Osteoblast (primary cell): ENCODE measurements at regions not wholly inside any gene's neighbourhood (a gene's known extent, or its start where the extent isn't known, plus 50 kb on each side); places are given as distances from the start of the nearest gene placed in this dataset.

ENCODE experiments used
- DNase-seq: peaks from one replicate; pipeline ENCODE4 v3.0.0; 2011; ENCODE audit warnings: low spot score, mixed read lengths; ENCODE audit not compliant: insufficient read length; ENCODE audit errors: missing footprints
- H2AFZ ChIP-seq: 2 replicates; pipeline ENCODE4 v1.6.0; 2011; ENCODE audit warnings: mild to moderate bottlenecking, low read length
- H3K27ac ChIP-seq: 2 replicates; pipeline ENCODE4 v1.5.1; 2011; ENCODE audit warnings: mild to moderate bottlenecking, low read depth, low read length, moderate library complexity
- H3K27me3 ChIP-seq: 2 replicates; pipeline ENCODE4 v1.6.0; 2012; ENCODE audit warnings: mild to moderate bottlenecking, control low read depth, inconsistent platforms, low read length, moderate library complexity; ENCODE audit not compliant: insufficient read depth
- H3K36me3 ChIP-seq: 2 replicates; pipeline ENCODE4 v1.5.1; 2011; ENCODE audit warnings: mild to moderate bottlenecking, low read length, control low read depth, moderate library complexity; ENCODE audit not compliant: insufficient read depth
- H3K4me1 ChIP-seq: 2 replicates; pipeline ENCODE4 v1.5.1; 2011; ENCODE audit warnings: mild to moderate bottlenecking, low read length, control low read depth, moderate library complexity; ENCODE audit not compliant: insufficient read depth
- H3K4me2 ChIP-seq: 2 replicates; pipeline ENCODE4 v1.6.0; 2011; ENCODE audit warnings: mild to moderate bottlenecking, low read length; ENCODE audit not compliant: insufficient read depth
- H3K4me3 ChIP-seq: fragments of 200-600 bp; sonication (generic); 3 replicates; pipeline ENCODE4 v1.5.1; 2012; ENCODE audit warnings: mild to moderate bottlenecking, low read length, inconsistent platforms; ENCODE audit not compliant: insufficient read depth
- H3K79me2 ChIP-seq: 2 replicates; pipeline ENCODE4 v1.6.0; 2012; ENCODE audit warnings: mild to moderate bottlenecking, low read length, control low read depth, inconsistent platforms; ENCODE audit not compliant: insufficient read depth
- H3K9me3 ChIP-seq: 2 replicates; pipeline ENCODE4 v1.5.1; 2011; ENCODE audit warnings: low read depth, low read length, control low read depth
- H4K20me1 ChIP-seq: 2 replicates; pipeline ENCODE4 v1.6.0; 2012; ENCODE audit warnings: mild to moderate bottlenecking, low read length, control low read depth; ENCODE audit not compliant: insufficient read depth
- CTCF ChIP-seq: IDR thresholded peaks from 2 replicates; pipeline ENCODE4 v1.5.1; 2011; ENCODE audit warnings: mild to moderate bottlenecking, low read depth, low read length, moderate library complexity; ENCODE audit errors: extremely low read depth

- no peaks in the 10 kb centered on the region for H3K27me3 ChIP-seq
- no peaks in the 10 kb centered on the region for H3K36me3 ChIP-seq
- H3K4me1 ChIP-seq = no peaks in the 10 kb centered on the region
- H3K4me3 ChIP-seq = no peak overlapping the region
- no peak for TF ChIP-seq CTCF
- no peaks in the 10 kb centered on the region for H4K20me1 ChIP-seq
- H3K27ac ChIP-seq = no peak overlapping the region
- no peaks in the 10 kb centered on the region for H3K9me3 ChIP-seq
- H3K4me2 ChIP-seq = no peak overlapping the region
- no peak for DNase-seq
- H3K79me2 ChIP-seq = no peaks in the 10 kb centered on the region
- H2AFZ ChIP-seq = no peak overlapping the region
These were observed 121.3 kb upstream of the PNPLA4 start for GRCh38 chrX:8048466-8048865.

GRCh38 chrX:8044947-8045346 lies 117.7 kb upstream of the PNPLA4 start:
- Histone ChIP-seq H4K20me1 (no peaks in the 10 kb centered on the region), H3K27me3 (no peaks in the 10 kb centered on the region), H2AFZ (no peak overlapping the region), H3K27ac (no peak overlapping the region), H3K4me1 (no peaks in the 10 kb centered on the region), H3K9me3 (no peaks in the 10 kb centered on the region), H3K4me2 (no peak overlapping the region), H3K4me3 (no peak overlapping the region), H3K79me2 (no peaks in the 10 kb centered on the region), H3K36me3 (no peaks in the 10 kb centered on the region)
- TF ChIP-seq CTCF = no peak
- DNase-seq = peak; percentile 6

- no peak for TF ChIP-seq CTCF
- no peaks in the 10 kb centered on the region for H3K27me3 ChIP-seq
- no peak for DNase-seq
- no peaks in the 10 kb centered on the region for H3K79me2 ChIP-seq
- no peaks in the 10 kb centered on the region for H3K9me3 ChIP-seq
- H3K27ac ChIP-seq = no peak overlapping the region
- no peaks in the 10 kb centered on the region for H3K36me3 ChIP-seq
- H3K4me2 ChIP-seq = no peak overlapping the region
- no peak overlapping the region for H3K4me3 ChIP-seq
- H4K20me1 ChIP-seq = no peaks in the 10 kb centered on the region
- no peak overlapping the region for H2AFZ ChIP-seq
- H3K4me1 ChIP-seq = no peaks in the 10 kb centered on the region
These were observed 116.3 kb upstream of the PNPLA4 start for GRCh38 chrX:8043546-8043945.

GRCh38 chrX:8043121-8043520 lies 115.9 kb upstream of the PNPLA4 start:
- Histone ChIP-seq H3K27me3 (no peaks in the 10 kb centered on the region), H3K9me3 (no peaks in the 10 kb centered on the region), H2AFZ (no peak overlapping the region), H3K27ac (no peak overlapping the region), H3K4me3 (no peak overlapping the region), H3K36me3 (no peaks in the 10 kb centered on the region), H4K20me1 (no peaks in the 10 kb centered on the region), H3K79me2 (no peaks in the 10 kb centered on the region), H3K4me2 (no peak overlapping the region), H3K4me1 (no peaks in the 10 kb centered on the region)
- no peak for TF ChIP-seq CTCF
- DNase-seq = no peak
